ENCODE measurements at regions not wholly inside any gene's neighbourhood (a gene's known extent, or its start where the extent isn't known, plus 50 kb on each side); places are given as distances from the start of the nearest gene placed in this dataset.

GRCh38 chr4:41432219-41432618 is 105.7 kb upstream of the LIMCH1 start:
- Histone ChIP-seq H3K4me1 (peaks cover 0 to 37% (median 5%) of the 10 kb centered on the region in 3 donors), H3K27ac (no peak overlapping the region), H3K9me3 (no peaks in the 10 kb centered on the region), H3K4me3 (no peak overlapping the region), H3K36me3 (no peaks in the 10 kb centered on the region), H3K27me3 (no peaks in the 10 kb centered on the region)
- 72 to 92% methylated on average over 2 of the region's 2 CpGs for WGBS, 2 donors
- DNase-seq = no peak
- TF ChIP-seq POLR2A (IDR thresholded peaks at IDR 0.05) = no peak
- no peak for TF ChIP-seq CTCF (IDR thresholded peaks at IDR 0.05)
- intact Hi-C loops (cut with DNase I) = no loop called here

- H3K27ac ChIP-seq = no peak overlapping the region
- WGBS, 2 donors = 63 to 75% methylated on average over 5 of the region's 5 CpGs
- TF ChIP-seq CTCF (IDR thresholded peaks at IDR 0.05) (no peak), POLR2A (IDR thresholded peaks at IDR 0.05) (no peak)
- intact Hi-C loops (cut with DNase I) = no loop called here
- H3K4me1 ChIP-seq = peaks cover 0 to 37% (median 6%) of the 10 kb centered on the region in 3 donors
- no peaks in the 10 kb centered on the region for H3K27me3 ChIP-seq
- no peak overlapping the region for H3K4me3 ChIP-seq
- no peaks in the 10 kb centered on the region for H3K9me3 ChIP-seq
- DNase-seq = no peak
- no peaks in the 10 kb centered on the region for H3K36me3 ChIP-seq
Observed at GRCh38 chr4:41432881-41433280, 105.1 kb upstream of the LIMCH1 start.

- Histone ChIP-seq H3K36me3 (no peaks in the 10 kb centered on the region), H3K4me1 (peaks cover 0 to 37% (median 6%) of the 10 kb centered on the region in 3 donors), H3K4me3 (no peak overlapping the region), H3K27me3 (no peaks in the 10 kb centered on the region), H3K27ac (no peak overlapping the region), H3K9me3 (no peaks in the 10 kb centered on the region)
- TF ChIP-seq POLR2A (IDR thresholded peaks at IDR 0.05) = no peak
- TF ChIP-seq CTCF (IDR thresholded peaks at IDR 0.05) = no peak
- whole genome bisulfite sequencing, 2 donors = 79 to 84% methylated on average over 3 of the region's 3 CpGs
- DNase-seq = no peak
- intact Hi-C loops (cut with DNase I) = no loop called here
Observed at GRCh38 chr4:41433361-41433760, 104.6 kb upstream of the LIMCH1 start.

- no peaks in the 10 kb centered on the region for H3K9me3 ChIP-seq
- peaks cover 0 to 42% (median 6%) of the 10 kb centered on the region in 3 donors for H3K4me1 ChIP-seq
- no peak overlapping the region for H3K4me3 ChIP-seq
- WGBS, 2 donors = 93 to 96% methylated on average over 1 of the region's 1 CpG
- no peaks in the 10 kb centered on the region for H3K27me3 ChIP-seq
- H3K27ac ChIP-seq = no peak overlapping the region
- TF ChIP-seq POLR2A (IDR thresholded peaks at IDR 0.05) (no peak), CTCF (IDR thresholded peaks at IDR 0.05) (no peak)
- no peaks in the 10 kb centered on the region for H3K36me3 ChIP-seq
- intact Hi-C loops (cut with DNase I) = no loop called here
- DNase-seq = no peak
Observed at GRCh38 chr4:41435510-41435909, 102.4 kb upstream of the LIMCH1 start.

- WGBS, 2 donors = 53 to 58% methylated on average over 4 of the region's 4 CpGs
- peaks cover 0 to 42% (median 6%) of the 10 kb centered on the region in 3 donors for H3K4me1 ChIP-seq
- no peaks in the 10 kb centered on the region for H3K9me3 ChIP-seq
- H3K27me3 ChIP-seq = no peaks in the 10 kb centered on the region
- TF ChIP-seq CTCF (IDR thresholded peaks at IDR 0.05) (no peak), POLR2A (IDR thresholded peaks at IDR 0.05) (no peak)
- intact Hi-C loops (cut with DNase I) = no loop called here
- no peaks in the 10 kb centered on the region for H3K36me3 ChIP-seq
- DNase-seq = no peak
- H3K27ac ChIP-seq = no peak overlapping the region
- no peak overlapping the region for H3K4me3 ChIP-seq
Observed at GRCh38 chr4:41436419-41436818, 101.5 kb upstream of the LIMCH1 start.

Data from esophagus squamous epithelium (tissue), 5 donors.